ENCODE measurements at regions not wholly inside any gene's neighbourhood (a gene's known extent, or its start where the extent isn't known, plus 50 kb on each side); places are given as distances from the start of the nearest gene placed in this dataset.

DNA sequence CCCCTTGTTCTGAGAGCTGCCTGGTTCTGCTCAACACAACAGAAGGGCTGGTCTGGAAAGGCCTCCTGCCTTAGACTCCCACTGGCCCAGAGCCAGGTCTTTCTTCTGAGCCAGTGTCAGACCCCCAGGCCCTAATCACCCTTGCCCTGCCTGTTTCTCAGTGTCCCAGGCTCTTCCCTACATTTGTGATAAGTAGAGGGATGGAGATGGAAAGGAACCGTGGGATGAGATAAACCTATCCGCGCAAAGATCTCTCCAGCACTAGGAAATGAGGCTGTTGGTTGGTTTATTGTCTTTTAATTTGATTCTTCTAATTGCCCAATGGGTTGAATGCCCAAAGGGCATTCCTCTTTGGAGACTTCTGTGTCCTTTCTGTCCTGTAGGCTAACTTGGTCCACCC, 470.0 kb downstream of the TSHZ3 start:
- TF ChIP-seq, protein P1, sequence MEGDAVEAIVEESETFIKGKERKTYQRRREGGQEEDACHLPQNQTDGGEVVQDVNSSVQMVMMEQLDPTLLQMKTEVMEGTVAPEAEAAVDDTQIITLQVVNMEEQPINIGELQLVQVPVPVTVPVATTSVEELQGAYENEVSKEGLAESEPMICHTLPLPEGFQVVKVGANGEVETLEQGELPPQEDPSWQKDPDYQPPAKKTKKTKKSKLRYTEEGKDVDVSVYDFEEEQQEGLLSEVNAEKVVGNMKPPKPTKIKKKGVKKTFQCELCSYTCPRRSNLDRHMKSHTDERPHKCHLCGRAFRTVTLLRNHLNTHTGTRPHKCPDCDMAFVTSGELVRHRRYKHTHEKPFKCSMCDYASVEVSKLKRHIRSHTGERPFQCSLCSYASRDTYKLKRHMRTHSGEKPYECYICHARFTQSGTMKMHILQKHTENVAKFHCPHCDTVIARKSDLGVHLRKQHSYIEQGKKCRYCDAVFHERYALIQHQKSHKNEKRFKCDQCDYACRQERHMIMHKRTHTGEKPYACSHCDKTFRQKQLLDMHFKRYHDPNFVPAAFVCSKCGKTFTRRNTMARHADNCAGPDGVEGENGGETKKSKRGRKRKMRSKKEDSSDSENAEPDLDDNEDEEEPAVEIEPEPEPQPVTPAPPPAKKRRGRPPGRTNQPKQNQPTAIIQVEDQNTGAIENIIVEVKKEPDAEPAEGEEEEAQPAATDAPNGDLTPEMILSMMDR (IDR thresholded peaks at IDR 0.05), result no peak
- no peak for TF ChIP-seq POLR2A (IDR thresholded peaks at IDR 0.05)

Measured in body of pancreas (tissue), 4 donors.